OCI-LY3 (cell line): ENCODE measurements at regions not wholly inside any gene's neighbourhood (a gene's known extent, or its start where the extent isn't known, plus 50 kb on each side); places are given as distances from the start of the nearest gene placed in this dataset.

Experiments used
- H2AFZ ChIP-seq: fragments of 200-600, 300-600 bp; shearing (Covaris generic); 2 replicates; pipeline ENCODE4 v1.6.0; 2014; ENCODE audit warnings: antibody characterized with exemption, low read depth, low read length
- H3K27ac ChIP-seq: fragments of 200-600, 300-600 bp; sonication (generic); 2 replicates; pipeline ENCODE4 v1.5.1; 2014; ENCODE audit warnings: mild to moderate bottlenecking, low read length, moderate library complexity, mixed read lengths
- H3K27me3 ChIP-seq: fragments of 200-600, 300-600 bp; sonication (generic); 2 replicates; pipeline ENCODE4 v1.6.1; 2014; ENCODE audit warnings: low read depth, low read length, mixed read lengths
- H3K36me3 ChIP-seq: fragments of 200-600, 300-600 bp; sonication (generic); replicated peaks from 2 replicates; pipeline ENCODE3; 2014; ENCODE audit warnings: low read depth, low read length, mixed read lengths
- H3K4me1 ChIP-seq: fragments of 300-600, 200-600 bp; sonication (generic); 2 replicates; pipeline ENCODE4 v1.6.1; 2014; ENCODE audit warnings: low read length, mixed read lengths
- H3K4me2 ChIP-seq: fragments of 200-600, 300-600 bp; sonication (generic); 2 replicates; pipeline ENCODE4 v1.6.1; 2014; ENCODE audit warnings: low read length, mixed read lengths
- H3K4me3 ChIP-seq: fragments of 300-600, 200-600 bp; sonication (generic); 2 replicates; pipeline ENCODE4 v1.5.1; 2014; ENCODE audit warnings: antibody characterized with exemption, mild to moderate bottlenecking, low read length, moderate library complexity
- H3K79me2 ChIP-seq: fragments of 300-600, 200-600 bp; shearing (Covaris generic); 2 replicates; pipeline ENCODE4 v1.6.1; 2014; ENCODE audit warnings: mild to moderate bottlenecking, low read length, mixed read lengths
- H3K9ac ChIP-seq: fragments of 300-600, 200-600 bp; shearing (Covaris generic); 2 replicates; pipeline ENCODE4 v1.6.0; 2014; ENCODE audit warnings: mild to moderate bottlenecking, low read length, moderate library complexity
- H3K9me3 ChIP-seq: fragments of 200-600, 300-600 bp; shearing (Covaris generic); 2 replicates; pipeline ENCODE4 v1.6.1; 2014; ENCODE audit warnings: low read length, mixed read lengths; ENCODE audit not compliant: insufficient read depth
- H4K20me1 ChIP-seq: fragments of 200-600, 300-600 bp; sonication (generic); 2 replicates; pipeline ENCODE4 v1.6.1; 2016; ENCODE audit warnings: low read length, mixed read lengths; ENCODE audit not compliant: insufficient read depth
- CTCF ChIP-seq: fragments of 200-600, 300-600 bp; sonication (generic); IDR thresholded peaks from 2 replicates; pipeline ENCODE4 v1.5.1; 2014; ENCODE audit warnings: antibody characterized with exemption, low read length, low read depth
- EZH2phosphoT487 ChIP-seq: fragments of 200-600 bp; shearing (Covaris generic); IDR thresholded peaks from 2 replicates; pipeline ENCODE4 v1.6.1; 2018; ENCODE audit warnings: antibody characterized with exemption, mixed run types, low read depth

- Histone ChIP-seq H2AFZ (no peak overlapping the region), H3K27ac (no peak overlapping the region)
- no peak for TF ChIP-seq EZH2phosphoT487
- TF ChIP-seq CTCF: no peak
Measured at GRCh38 chr4:36013206-36013605, 231.1 kb downstream of the ARAP2 start.

More at GRCh38 chr4:36013206-36013605, 231.1 kb downstream of the ARAP2 start:
- no peaks in the 10 kb centered on the region for H3K4me1 ChIP-seq
- H3K36me3 ChIP-seq: no peaks in the 10 kb centered on the region
- no peak overlapping the region for H3K4me3 ChIP-seq
- no peaks in the 10 kb centered on the region for H3K9me3 ChIP-seq
- H3K79me2 ChIP-seq: no peaks in the 10 kb centered on the region
- no peaks in the 10 kb centered on the region for H4K20me1 ChIP-seq
- H3K27me3 ChIP-seq: no peaks in the 10 kb centered on the region
- H3K9ac ChIP-seq: no peak overlapping the region
- no peak overlapping the region for H3K4me2 ChIP-seq
